Thymus (tissue), 11 donors: ENCODE measurements at regions not wholly inside any gene's neighbourhood (a gene's known extent, or its start where the extent isn't known, plus 50 kb on each side); places are given as distances from the start of the nearest gene placed in this dataset.
"Not testable (repeated sequence)": the region's sequence is repeated elsewhere in the genome, so short reads cannot be mapped to it uniquely, and the experiment has no call there.

Experiments used
- DNase-seq, 9 donors: peaks; one replicate each; pipeline ENCODE4 v3.0.0-alpha.2; 2013; ENCODE audit warnings: low spot score in 9 of 9, low read depth in 6 of 9, missing footprints in 1 of 9
- H3K27ac ChIP-seq, 2 donors: one replicate each; pipeline ENCODE4 v1.5.1; 2013; ENCODE audit warnings: control low read depth in 1 of 2, low read depth in 1 of 2, low read length in 1 of 2, mild to moderate bottlenecking in 1 of 2, moderate library complexity in 1 of 2
- H3K27me3 ChIP-seq, 2 donors: one replicate each; pipeline ENCODE4 v1.5.1; 2013; ENCODE audit warnings: low read length in 1 of 2; ENCODE audit not compliant: control insufficient read depth in 2 of 2, insufficient read depth in 1 of 2
- H3K36me3 ChIP-seq, 2 donors: one replicate each; pipeline ENCODE4 v1.5.1; 2013; ENCODE audit warnings: low read length in 1 of 2, mild to moderate bottlenecking in 1 of 2, moderate library complexity in 1 of 2; ENCODE audit not compliant: control insufficient read depth in 2 of 2, insufficient read depth in 2 of 2
- H3K4me1 ChIP-seq, 2 donors: one replicate each; pipeline ENCODE4 v1.5.1; 2013; ENCODE audit warnings: low read length in 2 of 2; ENCODE audit not compliant: control insufficient read depth in 2 of 2, insufficient read depth in 2 of 2
- H3K4me3 ChIP-seq, 2 donors: one replicate each; pipeline ENCODE4 v1.5.1; 2013; ENCODE audit warnings: low read length in 2 of 2, control low read depth in 1 of 2, mild to moderate bottlenecking in 1 of 2
- H3K9me3 ChIP-seq, 2 donors: one replicate each; pipeline ENCODE4 v1.5.1; 2013; ENCODE audit warnings: low read length in 1 of 2, mild to moderate bottlenecking in 1 of 2; ENCODE audit not compliant: control insufficient read depth in 2 of 2, insufficient read depth in 1 of 2
- WGBS: extraction: QIAGEN DNeasy Blood & Tissue Kit; methylation state at CpG from one replicate; pipeline ENCODE4 v1.1.7; 2013; 5-methylcytosine and 5-hydroxymethylcytosine counted together
- donor health status: healthy.

GRCh38 chr21:28135646-28136045 lies 857.0 kb downstream of the LTN1 start:
- Histone ChIP-seq H3K27me3 (no peaks in the 10 kb centered on the region), H3K9me3 (peaks cover 0 to 7% of the 10 kb centered on the region in 2 donors), H3K4me3 (no peak overlapping the region), H3K4me1 (no peaks in the 10 kb centered on the region), H3K27ac (no peak overlapping the region), H3K36me3 (no peaks in the 10 kb centered on the region)
- no peak for DNase-seq
- 87% methylated on average over 2 of the region's 2 CpGs for WGBS

GRCh38 chr21:28133116-28133515 lies 859.6 kb downstream of the LTN1 start:
- H3K9me3 ChIP-seq, result peaks cover 0 to 8% of the 10 kb centered on the region in 2 donors
- no peaks in the 10 kb centered on the region for H3K27me3 ChIP-seq
- no peak overlapping the region for H3K27ac ChIP-seq
- 96% methylated on average over 2 of the region's 2 CpGs for WGBS
- no peaks in the 10 kb centered on the region for H3K36me3 ChIP-seq
- H3K4me1 ChIP-seq, result no peaks in the 10 kb centered on the region
- no peak for DNase-seq
- H3K4me3 ChIP-seq, result no peak overlapping the region

DNA sequence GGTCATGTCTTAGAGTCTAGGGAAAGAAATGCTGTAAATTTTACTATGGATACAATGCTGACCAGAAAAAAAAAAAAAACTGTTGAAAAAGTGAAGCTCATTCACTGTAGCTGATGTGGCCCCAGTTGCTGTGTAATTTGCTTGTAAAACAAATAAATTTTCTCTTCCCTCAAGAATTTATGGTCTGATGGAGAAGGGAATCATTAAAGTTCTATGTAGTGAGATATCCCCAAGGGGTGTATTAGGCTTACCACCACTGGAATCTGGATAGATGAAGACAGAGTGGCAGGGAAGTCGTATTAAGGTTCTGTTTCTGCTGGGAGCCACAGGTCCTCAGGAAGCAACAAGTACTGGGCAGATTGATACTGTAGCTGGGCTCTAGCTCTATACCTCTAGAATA lies 860.0 kb downstream of the LTN1 start:
- peaks cover 0 to 8% of the 10 kb centered on the region in 2 donors for H3K9me3 ChIP-seq
- no peaks in the 10 kb centered on the region for H3K27me3 ChIP-seq
- H3K4me3 ChIP-seq, result no peak overlapping the region
- 84% methylated on average over 1 of the region's 1 CpG for WGBS
- H3K36me3 ChIP-seq, result no peaks in the 10 kb centered on the region
- H3K27ac ChIP-seq, result no peak overlapping the region
- no peaks in the 10 kb centered on the region for H3K4me1 ChIP-seq
- DNase-seq, result no peak

- Histone ChIP-seq H3K9me3 (peaks cover 0 to 8% of the 10 kb centered on the region in 2 donors), H3K27me3 (no peaks in the 10 kb centered on the region), H3K36me3 (no peaks in the 10 kb centered on the region), H3K27ac (no peak overlapping the region), H3K4me3 (no peak overlapping the region), H3K4me1 (no peaks in the 10 kb centered on the region)
- 58% methylated on average over 2 of the region's 2 CpGs for WGBS
- no peak for DNase-seq
Measured at GRCh38 chr21:28127175-28127785, 865.4 kb downstream of the LTN1 start.

GRCh38 chr21:28126521-28127174 lies 866.0 kb downstream of the LTN1 start:
- Histone ChIP-seq H3K4me3 (no peak overlapping the region), H3K9me3 (peaks cover 0 to 8% of the 10 kb centered on the region in 2 donors), H3K27ac (no peak overlapping the region), H3K4me1 (no peaks in the 10 kb centered on the region), H3K27me3 (no peaks in the 10 kb centered on the region), H3K36me3 (no peaks in the 10 kb centered on the region)
- 95% methylated on average over 1 of the region's 1 CpG for WGBS
- DNase-seq, result no peak

DNA sequence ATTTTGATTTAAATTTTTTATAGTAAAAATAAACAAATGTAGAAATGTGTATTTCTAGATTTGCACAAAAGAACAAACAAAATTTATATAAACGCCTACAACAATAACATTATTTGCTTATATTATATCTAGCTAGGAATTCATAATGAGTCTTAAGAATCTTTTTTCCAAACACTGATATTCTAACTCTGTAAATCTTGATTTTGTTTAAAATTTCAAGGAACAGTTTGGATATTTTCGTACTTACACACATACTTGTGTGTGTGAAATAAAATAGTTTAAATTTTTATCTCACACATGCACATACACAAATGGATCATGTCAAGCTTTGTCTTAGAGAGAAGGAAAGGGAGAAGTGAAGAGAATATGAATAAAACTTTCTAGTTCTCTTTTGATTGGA lies 868.1 kb downstream of the LTN1 start:
- Histone ChIP-seq H3K9me3 (peaks cover 0 to 2% of the 10 kb centered on the region in 2 donors), H3K27ac (no peak overlapping the region), H3K4me1 (no peaks in the 10 kb centered on the region), H3K36me3 (no peaks in the 10 kb centered on the region), H3K27me3 (no peaks in the 10 kb centered on the region), H3K4me3 (no peak overlapping the region)
- WGBS, result 94% methylated on average over 2 of the region's 2 CpGs
- no peak for DNase-seq

DNA sequence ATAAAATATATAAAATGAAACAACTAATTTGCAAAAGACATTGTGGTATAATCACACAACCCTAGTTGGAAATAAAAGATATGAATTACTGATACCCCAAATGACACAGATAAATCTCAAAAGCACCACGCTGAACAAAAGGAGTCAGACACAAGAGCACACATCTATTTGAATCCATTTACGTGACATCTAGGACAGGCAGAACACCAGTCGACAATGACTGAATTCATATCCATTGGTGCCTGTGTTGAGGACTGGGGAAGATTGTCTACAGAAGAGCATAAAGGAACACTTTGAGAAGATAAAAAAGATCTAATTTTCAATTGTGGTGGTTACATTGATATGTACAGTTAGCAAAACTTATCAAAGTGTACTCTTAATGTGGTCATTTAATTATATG lies 874.1 kb downstream of the LTN1 start:
- Histone ChIP-seq H3K27me3 (no peaks in the 10 kb centered on the region), H3K36me3 (no peaks in the 10 kb centered on the region), H3K9me3 (peaks cover 0 to 4% of the 10 kb centered on the region in 2 donors), H3K4me1 (no peaks in the 10 kb centered on the region), H3K27ac (no peak overlapping the region), H3K4me3 (no peak overlapping the region)
- no peak for DNase-seq
- 97% methylated on average over 3 of the region's 3 CpGs for WGBS

GRCh38 chr21:28114986-28115385 lies 877.7 kb downstream of the LTN1 start:
- not testable (repeated sequence) for H3K36me3 ChIP-seq, H3K27ac ChIP-seq, H3K27me3 ChIP-seq, DNase-seq, H3K4me3 ChIP-seq, H3K9me3 ChIP-seq, H3K4me1 ChIP-seq
- 94% methylated on average over 5 of the region's 5 CpGs for WGBS

GRCh38 chr21:28113718-28114117 lies 879.0 kb downstream of the LTN1 start:
- no peak for DNase-seq
- Histone ChIP-seq H3K4me1 (no peaks in the 10 kb centered on the region), H3K36me3 (no peaks in the 10 kb centered on the region), H3K27me3 (no peaks in the 10 kb centered on the region), H3K4me3 (no peak overlapping the region), H3K27ac (no peak overlapping the region), H3K9me3 (no peaks in the 10 kb centered on the region)
